Suprapubic skin (tissue), 3 donors: ENCODE measurements at regions not wholly inside any gene's neighbourhood (a gene's known extent, or its start where the extent isn't known, plus 50 kb on each side); places are given as distances from the start of the nearest gene placed in this dataset.

Source experiments
- EP300 ChIP-seq: sonication (generic); formaldehyde crosslinking; IDR thresholded peaks from one replicate; pipeline ENCODE4 v1.6.1; 2017; ENCODE audit warnings: antibody characterized with exemption
- POLR2A ChIP-seq, 2 donors: fragments of 450-650 bp; IDR thresholded peaks; one replicate each; pipeline ENCODE4 v1.6.1; 2017; ENCODE audit warnings: antibody characterized with exemption in 2 of 2, mild to moderate bottlenecking in 2 of 2, moderate library complexity in 2 of 2
- TF ChIP-seq, protein P1 (sequence below), 2 donors: fragments of 200-600 bp in 1 of 2; fragments of 450-650 bp in 1 of 2; sonication (generic) in 1 of 2; IDR thresholded peaks; one replicate each; pipeline ENCODE4 v1.5.1; 2016 to 2019; ENCODE audit warnings: antibody characterized with exemption in 2 of 2, mild to moderate bottlenecking in 1 of 2, moderate library complexity in 1 of 2

DNA sequence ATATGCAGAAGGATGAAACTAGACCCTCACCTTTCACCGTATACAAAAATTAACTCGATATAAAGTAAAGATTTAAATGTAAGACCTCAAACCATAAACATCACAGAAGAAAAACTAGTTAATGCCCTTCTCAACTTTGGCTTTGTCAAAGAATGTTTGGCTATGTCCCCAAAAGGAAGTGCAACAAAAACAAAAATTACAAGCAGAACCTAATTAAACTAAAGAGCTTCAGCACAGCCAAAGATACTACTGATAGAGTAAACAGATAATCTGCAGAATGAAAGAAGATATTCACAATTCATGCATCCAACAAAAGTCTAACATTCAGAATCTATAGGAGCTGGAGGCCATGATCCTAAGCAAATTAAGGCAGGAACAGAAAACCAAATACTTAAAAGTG is 824.6 kb upstream of the NEGR1 start:
- TF ChIP-seq POLR2A (IDR thresholded peaks at IDR 0.05), result no peak
- TF ChIP-seq, protein P1, sequence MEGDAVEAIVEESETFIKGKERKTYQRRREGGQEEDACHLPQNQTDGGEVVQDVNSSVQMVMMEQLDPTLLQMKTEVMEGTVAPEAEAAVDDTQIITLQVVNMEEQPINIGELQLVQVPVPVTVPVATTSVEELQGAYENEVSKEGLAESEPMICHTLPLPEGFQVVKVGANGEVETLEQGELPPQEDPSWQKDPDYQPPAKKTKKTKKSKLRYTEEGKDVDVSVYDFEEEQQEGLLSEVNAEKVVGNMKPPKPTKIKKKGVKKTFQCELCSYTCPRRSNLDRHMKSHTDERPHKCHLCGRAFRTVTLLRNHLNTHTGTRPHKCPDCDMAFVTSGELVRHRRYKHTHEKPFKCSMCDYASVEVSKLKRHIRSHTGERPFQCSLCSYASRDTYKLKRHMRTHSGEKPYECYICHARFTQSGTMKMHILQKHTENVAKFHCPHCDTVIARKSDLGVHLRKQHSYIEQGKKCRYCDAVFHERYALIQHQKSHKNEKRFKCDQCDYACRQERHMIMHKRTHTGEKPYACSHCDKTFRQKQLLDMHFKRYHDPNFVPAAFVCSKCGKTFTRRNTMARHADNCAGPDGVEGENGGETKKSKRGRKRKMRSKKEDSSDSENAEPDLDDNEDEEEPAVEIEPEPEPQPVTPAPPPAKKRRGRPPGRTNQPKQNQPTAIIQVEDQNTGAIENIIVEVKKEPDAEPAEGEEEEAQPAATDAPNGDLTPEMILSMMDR (IDR thresholded peaks at IDR 0.05), result no peak
- TF ChIP-seq EP300, result no peak
